H9 (cell line): ENCODE measurements at regions not wholly inside any gene's neighbourhood (a gene's known extent, or its start where the extent isn't known, plus 50 kb on each side); places are given as distances from the start of the nearest gene placed in this dataset.

Source experiments
- DNase-seq: peaks from one replicate; pipeline ENCODE4 v3.0.0-alpha.2; 2017
- H2AFZ ChIP-seq: one replicate; pipeline ENCODE4 v1.6.1; 2013; ENCODE audit warnings: mild to moderate bottlenecking, low read length, control low read depth, moderate library complexity
- H2AK5ac ChIP-seq: 2 replicates; pipeline ENCODE4 v1.6.1; 2013; ENCODE audit warnings: low read length, control low read depth, mixed read lengths; ENCODE audit not compliant: insufficient read length
- H2BK120ac ChIP-seq: one replicate; pipeline ENCODE4 v1.6.1; 2013; ENCODE audit warnings: low read depth, mild to moderate bottlenecking, low read length, control low read depth, inconsistent platforms; ENCODE audit not compliant: poor library complexity, severe bottlenecking
- H2BK12ac ChIP-seq: 2 replicates; pipeline ENCODE4 v1.6.1; 2013; ENCODE audit warnings: low read length, control low read depth, mixed read lengths, low read depth; ENCODE audit not compliant: insufficient read length
- H2BK15ac ChIP-seq: 2 replicates; pipeline ENCODE4 v1.6.1; 2013; ENCODE audit warnings: low read depth, low read length, control low read depth
- H2BK20ac ChIP-seq: one replicate; pipeline ENCODE4 v1.6.1; 2013; ENCODE audit warnings: low read depth, mild to moderate bottlenecking, low read length, control low read depth, inconsistent platforms; ENCODE audit not compliant: poor library complexity, severe bottlenecking
- H2BK5ac ChIP-seq: 2 replicates; pipeline ENCODE4 v1.6.1; 2013; ENCODE audit warnings: low read length, control low read depth, mixed read lengths; ENCODE audit not compliant: insufficient read length
- H3K14ac ChIP-seq: 2 replicates; pipeline ENCODE4 v1.6.1; 2013; ENCODE audit warnings: low read length, control low read depth; ENCODE audit not compliant: insufficient read depth
- H3K18ac ChIP-seq: 2 replicates; pipeline ENCODE4 v1.6.1; 2013; ENCODE audit warnings: low read depth, mild to moderate bottlenecking, mixed read lengths, low read length, control low read depth; ENCODE audit not compliant: insufficient read length
- H3K23ac ChIP-seq: 2 replicates; pipeline ENCODE4 v1.6.1; 2013; ENCODE audit warnings: low read length, control low read depth, mixed read lengths, low read depth; ENCODE audit not compliant: insufficient read length
- H3K23me2 ChIP-seq: 2 replicates; pipeline ENCODE4 v1.6.1; 2013; ENCODE audit warnings: low read depth, mild to moderate bottlenecking, mixed read lengths, low read length, control low read depth; ENCODE audit not compliant: insufficient read length, poor library complexity, severe bottlenecking
- H3K27ac ChIP-seq: 2 replicates; pipeline ENCODE4 v1.5.1; 2013; ENCODE audit warnings: low read length, control low read depth, mixed read lengths, low read depth; ENCODE audit not compliant: insufficient read length
- H3K27me3 ChIP-seq: 2 replicates; pipeline ENCODE4 v1.6.1; 2013; ENCODE audit warnings: low read length, control low read depth, inconsistent platforms; ENCODE audit not compliant: insufficient read depth
- H3K4ac ChIP-seq: 2 replicates; pipeline ENCODE4 v1.6.1; 2013; ENCODE audit warnings: low read depth, mild to moderate bottlenecking, control low read depth, inconsistent platforms, low read length, moderate library complexity
- H3K4me1 ChIP-seq: 2 replicates; pipeline ENCODE4 v1.6.1; 2013; ENCODE audit warnings: low read length, control low read depth, inconsistent platforms; ENCODE audit not compliant: insufficient read depth
- H3K4me2 ChIP-seq: 2 replicates; pipeline ENCODE4 v1.6.1; 2013; ENCODE audit warnings: low read length, control low read depth, mixed read lengths; ENCODE audit not compliant: insufficient read length, insufficient read depth
- H3K56ac ChIP-seq: 2 replicates; pipeline ENCODE4 v1.6.1; 2013; ENCODE audit warnings: low read depth, mild to moderate bottlenecking, mixed read lengths, low read length, control low read depth; ENCODE audit not compliant: insufficient read length
- H3K79me1 ChIP-seq: 2 replicates; pipeline ENCODE4 v1.6.1; 2013; ENCODE audit warnings: low read depth, mild to moderate bottlenecking, moderate library complexity, low read length, control low read depth, inconsistent platforms; ENCODE audit not compliant: insufficient read depth, poor library complexity, severe bottlenecking
- H3K79me2 ChIP-seq: 2 replicates; pipeline ENCODE4 v1.6.1; 2013; ENCODE audit warnings: low read length, control low read depth, inconsistent platforms; ENCODE audit not compliant: insufficient read depth
- H3K9ac ChIP-seq: 2 replicates; pipeline ENCODE4 v1.6.1; 2013; ENCODE audit warnings: low read length, control low read depth, mixed read lengths; ENCODE audit not compliant: insufficient read length; ENCODE audit errors: extremely low read depth
- H3K9me3 ChIP-seq: one replicate; pipeline ENCODE4 v1.6.1; 2013; ENCODE audit warnings: low read depth, low read length, inconsistent platforms; ENCODE audit not compliant: control insufficient read depth
- H3T11ph ChIP-seq: one replicate; pipeline ENCODE4 v1.6.1; 2013; ENCODE audit warnings: mild to moderate bottlenecking, low read length, control low read depth, inconsistent platforms
- H4K20me1 ChIP-seq: one replicate; pipeline ENCODE4 v1.6.1; 2013; ENCODE audit not compliant: control insufficient read depth, insufficient read length, insufficient read depth
- H4K5ac ChIP-seq: 2 replicates; pipeline ENCODE4 v1.6.1; 2013; ENCODE audit warnings: low read depth, mild to moderate bottlenecking, mixed read lengths, low read length, control low read depth; ENCODE audit not compliant: insufficient read length
- H4K8ac ChIP-seq: replicated peaks from 2 replicates; pipeline ENCODE4 v1.6.1; 2013; ENCODE audit warnings: low read length, control low read depth, mixed read lengths, low read depth; ENCODE audit not compliant: insufficient read length
- H4K91ac ChIP-seq: 2 replicates; pipeline ENCODE4 v1.6.1; 2013; ENCODE audit warnings: low read depth, mild to moderate bottlenecking, moderate library complexity, mixed read lengths, low read length, control low read depth; ENCODE audit not compliant: insufficient read length
- H3K27ac Mint-ChIP-seq, 3 experiments: 2 replicates in 2 of 3; 3 replicates in 1 of 3; pipeline ENCODE4 v1.8.0; 2020 to 2021; ENCODE audit warnings: mixed read lengths in 3 of 3, mild to moderate bottlenecking in 1 of 3, moderate library complexity in 1 of 3
- H3K27me3 Mint-ChIP-seq: 2 replicates; pipeline ENCODE4 v1.8.0; 2021; ENCODE audit warnings: low read depth, mild to moderate bottlenecking, moderate library complexity, mixed read lengths
- H3K36me3 Mint-ChIP-seq, 3 experiments: 2 replicates in 2 of 3; 3 replicates in 1 of 3; pipeline ENCODE4 v1.8.0; 2020 to 2021; ENCODE audit warnings: low read depth in 3 of 3, mixed read lengths in 3 of 3; ENCODE audit not compliant: insufficient read depth in 1 of 3
- H3K4me1 Mint-ChIP-seq, 2 experiments: 2 replicates each; pipeline ENCODE4 v1.8.0; 2020; ENCODE audit warnings: mixed read lengths in 2 of 2
- H3K4me3 Mint-ChIP-seq, 2 experiments: 2 replicates in 1 of 2; 3 replicates in 1 of 2; pipeline ENCODE4 v1.8.0; 2020 to 2021; ENCODE audit warnings: mild to moderate bottlenecking in 2 of 2, mixed read lengths in 2 of 2, moderate library complexity in 1 of 2
- H3K9me3 Mint-ChIP-seq, 2 experiments: 2 replicates in 1 of 2; 3 replicates in 1 of 2; pipeline ENCODE4 v1.8.0; 2020; ENCODE audit warnings: mild to moderate bottlenecking in 2 of 2, mixed read lengths in 2 of 2, moderate library complexity in 1 of 2
- CTCF ChIP-seq: fragments of 200-600 bp; sonication (generic); conservative IDR thresholded peaks from 3 replicates; pipeline ENCODE4 v1.8.0; 2021; ENCODE audit warnings: antibody characterized with exemption, mild to moderate bottlenecking

GRCh38 chr2:22719396-22719795 lies 665.6 kb upstream of the KLHL29 start:
- H2BK120ac ChIP-seq: no peak overlapping the region

More at GRCh38 chr2:22719396-22719795, 665.6 kb upstream of the KLHL29 start:
- Histone ChIP-seq H3K79me1 (no peaks in the 10 kb centered on the region), H2AK5ac (no peak overlapping the region), H3K27ac (no peak overlapping the region), H2BK5ac (no peak overlapping the region), H3K9me3 (no peaks in the 10 kb centered on the region), H2BK20ac (no peak overlapping the region), H3K9ac (no peak overlapping the region), H4K20me1 (no peaks in the 10 kb centered on the region), H2BK15ac (no peak overlapping the region), H3K27me3 (no peaks in the 10 kb centered on the region), H3K4ac (no peak overlapping the region), H3K79me2 (no peaks in the 10 kb centered on the region), H4K8ac (no peak overlapping the region), H4K5ac (no peak overlapping the region), H3K4me1 (no peaks in the 10 kb centered on the region), H3K4me2 (no peak overlapping the region), H3K14ac (no peak overlapping the region), H3T11ph (no peak overlapping the region), H4K91ac (no peak overlapping the region), H3K23ac (no peak overlapping the region), H2BK12ac (no peak overlapping the region), H3K18ac (no peak overlapping the region), H3K56ac (no peak overlapping the region), H3K23me2 (no peaks in the 10 kb centered on the region), H2AFZ (no peak overlapping the region)
- DNase-seq: no peak
- Mint-ChIP-seq H3K4me3 (no peak overlapping the region), H3K36me3 (peaks cover 0 to 21% (median 6%) of the 10 kb centered on the region in 3 experiments; a peak in 5 of 7 replicates), H3K4me1 (no peaks in the 10 kb centered on the region), H3K27ac (no peak overlapping the region), H3K27me3 (no peaks in the 10 kb centered on the region), H3K9me3 (peaks cover 18 to 20% of the 10 kb centered on the region in 2 experiments; a peak in 4 of 5 replicates)
- no peak for TF ChIP-seq CTCF
